Activated B cell treated with CpG ODN at 0.5 μM for 24 hours (primary cell): ENCODE measurements at regions not wholly inside any gene's neighbourhood (a gene's known extent, or its start where the extent isn't known, plus 50 kb on each side); places are given as distances from the start of the nearest gene placed in this dataset.

Source experiments
- ATAC-seq: fragments of 200-7000 bp; cut with Tn5 transposase; one replicate; pipeline ENCODE4 v1.10.0; 2021; ENCODE audit warnings: low read depth, mild to moderate bottlenecking, moderate library complexity
- CTCF ChIA-PET: fragments of 350-600 bp; sonication (Branson Sonifier 250); formaldehyde crosslinking; loops from one replicate; lab custom pipeline; 2021; ENCODE audit warnings: antibody characterized with exemption; lab: Charles Lee
- POLR2A ChIA-PET: fragments of 350-600 bp; sonication (Branson Sonifier 250); formaldehyde crosslinking; loops from one replicate; lab custom pipeline; 2021; ENCODE audit warnings: antibody characterized with exemption; lab: Charles Lee
- DNase-seq: peaks from one replicate; pipeline ENCODE4 v3.0.0; 2022
- H3K27ac Mint-ChIP-seq: one replicate; pipeline ENCODE4 v1.8.0; 2020; ENCODE audit warnings: mixed read lengths
- H3K27me3 Mint-ChIP-seq: one replicate; pipeline ENCODE4 v1.8.0; 2021; ENCODE audit warnings: mixed read lengths
- H3K36me3 Mint-ChIP-seq: one replicate; pipeline ENCODE4 v1.8.0; 2021; ENCODE audit warnings: low read depth, mixed read lengths
- H3K4me1 Mint-ChIP-seq: one replicate; pipeline ENCODE4 v1.8.0; 2021; ENCODE audit warnings: mixed read lengths
- H3K4me3 Mint-ChIP-seq: one replicate; pipeline ENCODE4 v1.8.0; 2020; ENCODE audit warnings: mild to moderate bottlenecking, mixed read lengths
- H3K9me3 Mint-ChIP-seq: one replicate; pipeline ENCODE4 v1.8.0; 2020; ENCODE audit warnings: mixed read lengths
- CTCF ChIP-seq: fragments of 200-600 bp; IDR thresholded peaks from one replicate; pipeline ENCODE4 v1.8.0; 2022; ENCODE audit warnings: antibody characterized with exemption, mild to moderate bottlenecking
- intact Hi-C: fragments of 100-400 bp; cut with micrococcal nuclease; formaldehyde crosslinking; loops from one replicate; pipeline ENCODE4 v1.15.1; 2024

GRCh38 chr6:164122109-164122508 is 707.6 kb downstream of the QKI start:
- TF ChIP-seq CTCF = no peak
- DNase-seq (no peak), ATAC-seq (no peak)
- no peaks in the 10 kb centered on the region for H3K4me1 Mint-ChIP-seq
- H3K4me3 Mint-ChIP-seq = no peak overlapping the region
- intact Hi-C loops = no loop called here
- ChIA-PET CTCF (no interaction called here), POLR2A (no interaction called here)
- no peak overlapping the region for H3K27ac Mint-ChIP-seq
- no peaks in the 10 kb centered on the region for H3K36me3 Mint-ChIP-seq
- H3K27me3 Mint-ChIP-seq = no peaks in the 10 kb centered on the region
- H3K9me3 Mint-ChIP-seq = no peaks in the 10 kb centered on the region

GRCh38 chr6:164121527-164121926 is 707.0 kb downstream of the QKI start:
- DNase-seq (no peak), ATAC-seq (no peak)
- no peaks in the 10 kb centered on the region for H3K27me3 Mint-ChIP-seq
- POLR2A ChIA-PET = no interaction called here
- CTCF ChIA-PET = no interaction called here
- H3K9me3 Mint-ChIP-seq = no peaks in the 10 kb centered on the region
- no peak for TF ChIP-seq CTCF
- H3K4me1 Mint-ChIP-seq = no peaks in the 10 kb centered on the region
- H3K4me3 Mint-ChIP-seq = no peak overlapping the region
- intact Hi-C loops = no loop called here
- no peak overlapping the region for H3K27ac Mint-ChIP-seq
- no peaks in the 10 kb centered on the region for H3K36me3 Mint-ChIP-seq

- DNase-seq (no peak), ATAC-seq (no peak)
- CTCF ChIA-PET = no interaction called here
- H3K27me3 Mint-ChIP-seq = peaks cover 7% of the 10 kb centered on the region
- TF ChIP-seq CTCF = no peak
- no peaks in the 10 kb centered on the region for H3K9me3 Mint-ChIP-seq
- no peak overlapping the region for H3K27ac Mint-ChIP-seq
- intact Hi-C loops = no loop called here
- POLR2A ChIA-PET = no interaction called here
- no peaks in the 10 kb centered on the region for H3K4me1 Mint-ChIP-seq
- no peak overlapping the region for H3K4me3 Mint-ChIP-seq
- H3K36me3 Mint-ChIP-seq = no peaks in the 10 kb centered on the region
These were observed 700.1 kb downstream of the QKI start for GRCh38 chr6:164114651-164115050.

GRCh38 chr6:164114051-164114450 is 699.5 kb downstream of the QKI start:
- TF ChIP-seq CTCF = no peak
- CTCF ChIA-PET = no interaction called here
- H3K4me1 Mint-ChIP-seq = no peaks in the 10 kb centered on the region
- no peak for DNase-seq
- intact Hi-C loops = no loop called here
- no peaks in the 10 kb centered on the region for H3K9me3 Mint-ChIP-seq
- no peak for ATAC-seq
- H3K27me3 Mint-ChIP-seq = peaks cover 7% of the 10 kb centered on the region
- H3K4me3 Mint-ChIP-seq = no peak overlapping the region
- POLR2A ChIA-PET = no interaction called here
- no peaks in the 10 kb centered on the region for H3K36me3 Mint-ChIP-seq
- H3K27ac Mint-ChIP-seq = no peak overlapping the region

- peaks cover 7% of the 10 kb centered on the region for H3K27me3 Mint-ChIP-seq
- CTCF ChIA-PET = no interaction called here
- ATAC-seq = no peak
- H3K36me3 Mint-ChIP-seq = no peaks in the 10 kb centered on the region
- no peak for TF ChIP-seq CTCF
- intact Hi-C loops = no loop called here
- H3K9me3 Mint-ChIP-seq = no peaks in the 10 kb centered on the region
- no peaks in the 10 kb centered on the region for H3K4me1 Mint-ChIP-seq
- DNase-seq = no peak
- no peak overlapping the region for H3K4me3 Mint-ChIP-seq
- H3K27ac Mint-ChIP-seq = no peak overlapping the region
- POLR2A ChIA-PET = no interaction called here
These were observed 699.1 kb downstream of the QKI start for GRCh38 chr6:164113637-164114036.
